22Rv1 (cell line): ENCODE measurements at regions not wholly inside any gene's neighbourhood (a gene's known extent, or its start where the extent isn't known, plus 50 kb on each side); places are given as distances from the start of the nearest gene placed in this dataset.

Source experiments
- H3K27ac ChIP-seq: fragments of 450-650 bp; 2 replicates; pipeline ENCODE4 v1.5.1; 2017
- CTCF ChIP-seq: fragments of 450-650 bp; IDR thresholded peaks from 2 replicates; pipeline ENCODE4 v1.5.1; 2017; ENCODE audit warnings: mild to moderate bottlenecking
- ZFX ChIP-seq: fragments of 450-650 bp; IDR thresholded peaks from 2 replicates; pipeline ENCODE4 v1.6.1; 2017; ENCODE audit warnings: antibody characterized with exemption, borderline replicate concordance

- H3K27ac ChIP-seq: peak overlapping the region; percentile 81
- TF ChIP-seq CTCF: no peak
- TF ChIP-seq ZFX: no peak
These were observed 180.2 kb upstream of the TET2 start for GRCh38 chr4:104966349-104967033.

GRCh38 chr4:104967034-104967401 is 179.7 kb upstream of the TET2 start:
- H3K27ac ChIP-seq: peak overlapping the region; percentile 81

GRCh38 chr4:104969394-104970082 is 177.1 kb upstream of the TET2 start:
- TF ChIP-seq ZFX: no peak
- TF ChIP-seq CTCF: no peak
- 0 out of 2 replicates have a peak overlapping the region, but pooled peaks have one; percentile 14 for H3K27ac ChIP-seq

More at GRCh38 chr4:104967034-104967401, 179.7 kb upstream of the TET2 start:
- TF ChIP-seq ZFX (no peak), CTCF (no peak)

GRCh38 chr4:104971462-104971861 is 175.2 kb upstream of the TET2 start:
- H3K27ac ChIP-seq: peak overlapping the region; percentile 81
- TF ChIP-seq CTCF (no peak), ZFX (no peak)

GRCh38 chr4:104973708-104974107 is 173.0 kb upstream of the TET2 start:
- H3K27ac ChIP-seq: no peak overlapping the region; the same call in 1 of the 2 replicates
- TF ChIP-seq ZFX (no peak), CTCF (no peak)

GRCh38 chr4:104975617-104976016 is 171.1 kb upstream of the TET2 start:
- TF ChIP-seq ZFX (no peak), CTCF (no peak)
- no peak overlapping the region for H3K27ac ChIP-seq

GRCh38 chr4:104976262-104976661 is 170.4 kb upstream of the TET2 start:
- H3K27ac ChIP-seq: no peak overlapping the region

More at GRCh38 chr4:104976262-104976661, 170.4 kb upstream of the TET2 start:
- TF ChIP-seq CTCF: no peak
- TF ChIP-seq ZFX: no peak
